Stimulated activated CD8-positive, alpha-beta memory T cell treated with anti-CD3 and anti-CD28 coated beads, Interleukin-12 subunit alpha, Interleukin-12 subunit beta, amount 100 ng/mL, for 1 hour (primary cell): ENCODE measurements at regions not wholly inside any gene's neighbourhood (a gene's known extent, or its start where the extent isn't known, plus 50 kb on each side); places are given as distances from the start of the nearest gene placed in this dataset.

Source experiments
- DNase-seq: peaks from one replicate; pipeline ENCODE4 v3.0.0-alpha.2; 2020; ENCODE audit warnings: low read depth

- DNase-seq: no peak
Observed at GRCh38 chr1:30405631-30406212, 317.7 kb downstream of the MATN1 start.

- DNase-seq: no peak
Observed at GRCh38 chr1:30405081-30405480, 318.3 kb downstream of the MATN1 start.

DNA sequence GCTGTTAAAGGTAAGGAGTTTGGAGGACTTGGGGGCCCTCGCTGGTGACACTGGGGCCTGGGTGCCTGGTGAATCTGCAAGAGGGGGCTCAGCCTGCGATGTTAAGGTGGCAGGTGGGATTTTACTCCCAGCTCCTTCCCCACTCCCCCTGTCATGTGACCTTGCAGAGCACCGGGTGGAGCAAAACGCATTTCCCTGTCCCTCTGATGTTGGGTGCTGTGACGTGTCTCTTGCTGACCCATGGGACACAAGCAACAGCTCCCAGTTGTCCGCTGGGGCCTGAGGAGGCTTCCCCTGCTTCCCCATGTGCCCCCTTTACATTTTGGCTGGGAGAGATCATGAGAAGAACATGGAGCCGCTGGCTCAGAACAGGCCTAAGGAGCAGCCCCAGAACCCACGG is 319.0 kb downstream of the MATN1 start:
- no peak for DNase-seq

DNA sequence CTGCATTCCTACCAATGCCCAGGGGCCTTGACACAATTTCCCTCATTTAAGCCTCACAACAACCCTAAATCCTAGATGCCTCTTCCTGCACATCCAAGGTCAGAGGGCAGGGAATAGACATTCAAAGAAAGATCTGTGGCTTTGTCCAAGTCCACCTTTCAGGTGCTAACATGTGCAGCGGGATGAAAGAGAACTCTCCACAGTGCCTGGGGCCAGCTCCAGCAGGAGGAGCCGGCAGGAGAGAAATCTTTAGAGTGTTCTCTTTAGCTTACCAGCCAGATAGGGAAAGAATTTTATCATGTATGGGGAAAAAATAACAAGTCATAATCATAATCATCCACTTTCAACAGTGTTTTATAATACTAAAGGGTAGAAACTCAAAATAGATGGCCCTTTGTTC is 319.7 kb downstream of the MATN1 start:
- DNase-seq: no peak

DNA sequence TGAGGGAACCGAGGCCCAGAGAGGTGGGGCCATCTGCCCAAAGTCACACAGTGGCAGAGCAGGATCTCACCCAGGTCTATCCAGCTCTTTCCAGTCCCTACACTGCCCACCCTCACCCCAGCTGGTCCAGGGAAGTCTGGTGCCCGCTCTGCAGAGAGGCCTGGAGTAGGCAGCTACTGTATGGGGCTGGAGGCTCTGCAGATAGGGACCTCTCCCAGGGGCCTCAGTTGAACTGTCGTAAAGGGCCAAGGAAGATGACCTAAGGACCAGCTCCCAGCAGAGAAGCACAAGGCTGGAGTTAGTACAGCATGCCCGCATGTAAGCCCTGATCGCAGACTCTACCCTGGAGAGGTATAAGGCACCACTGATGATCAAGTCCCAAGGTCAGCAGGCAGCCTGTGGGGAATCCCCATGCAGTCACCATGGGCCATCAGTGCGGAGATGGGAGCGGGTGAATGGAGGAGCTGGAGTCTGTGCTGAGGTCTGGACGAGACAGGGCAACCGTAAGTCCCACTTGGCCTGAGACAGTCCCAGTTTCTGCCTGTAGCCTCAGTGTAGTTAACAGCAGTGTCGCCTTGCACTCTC is 320.2 kb downstream of the MATN1 start:
- no peak for DNase-seq

GRCh38 chr1:30402031-30402430 is 321.4 kb downstream of the MATN1 start:
- no peak for DNase-seq

DNA sequence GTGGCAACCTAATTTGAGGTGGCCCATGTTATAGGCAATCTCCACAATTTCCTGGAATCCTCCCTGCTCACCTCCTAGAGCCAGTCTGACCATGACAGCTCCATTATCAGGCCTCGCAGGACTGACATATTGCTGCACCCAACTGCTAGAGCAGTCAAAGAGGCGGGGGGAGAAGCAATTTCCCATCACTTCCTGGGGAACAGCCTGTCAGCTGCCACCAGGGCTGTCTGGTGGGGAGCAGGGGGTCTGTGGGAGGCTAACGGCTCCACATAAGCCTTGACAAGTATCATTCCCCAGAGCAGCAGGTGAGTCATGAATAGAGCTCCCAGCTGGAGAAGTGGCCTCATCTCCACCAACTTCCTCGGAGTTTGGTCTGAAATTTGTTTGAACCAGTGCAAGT is 322.9 kb downstream of the MATN1 start:
- no peak for DNase-seq

DNA sequence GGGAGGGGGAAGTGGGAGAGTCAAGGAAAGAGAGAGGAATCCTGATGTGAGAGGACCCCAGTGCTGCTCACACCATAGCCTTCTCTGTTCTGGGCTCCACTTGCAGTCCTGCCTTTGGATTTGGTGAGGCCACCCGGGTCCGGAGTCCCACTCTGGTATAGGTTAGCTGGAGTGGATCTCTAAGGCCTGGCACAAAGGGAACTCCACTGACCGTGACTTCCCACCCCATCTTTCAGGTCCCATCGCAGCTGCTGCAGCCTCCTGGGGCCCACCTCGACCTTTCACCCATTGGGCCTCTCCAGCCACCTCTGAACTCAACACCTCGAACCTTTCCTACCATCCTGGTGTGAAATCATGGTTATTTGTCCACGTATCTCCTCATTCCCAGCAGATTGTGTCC is 324.4 kb downstream of the MATN1 start:
- no peak for DNase-seq

- no peak for DNase-seq
Observed at GRCh38 chr1:30397576-30397975, 325.8 kb downstream of the MATN1 start.

- no peak for DNase-seq
Observed at GRCh38 chr1:30395631-30396030, 327.8 kb downstream of the MATN1 start.

DNA sequence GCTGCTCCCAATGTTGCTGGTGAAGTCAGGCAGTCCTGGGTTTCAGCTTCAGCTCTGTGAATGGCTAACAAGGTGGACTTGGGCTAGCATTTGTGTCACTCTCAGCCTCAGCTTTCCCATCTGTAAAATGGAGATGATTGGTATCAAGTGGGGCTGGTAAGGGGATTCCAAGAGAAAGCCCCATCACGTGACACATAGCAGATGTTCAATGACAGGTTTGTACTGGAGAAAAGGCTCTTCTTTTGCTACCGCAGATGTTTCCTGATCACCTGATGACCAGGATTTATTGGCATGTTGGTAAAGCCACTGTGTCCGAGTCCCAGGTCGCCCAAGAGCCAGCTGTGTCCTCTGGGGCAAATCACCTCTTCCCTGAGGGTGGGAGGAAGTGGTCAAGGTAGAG is 335.0 kb downstream of the MATN1 start:
- DNase-seq: no peak

DNA sequence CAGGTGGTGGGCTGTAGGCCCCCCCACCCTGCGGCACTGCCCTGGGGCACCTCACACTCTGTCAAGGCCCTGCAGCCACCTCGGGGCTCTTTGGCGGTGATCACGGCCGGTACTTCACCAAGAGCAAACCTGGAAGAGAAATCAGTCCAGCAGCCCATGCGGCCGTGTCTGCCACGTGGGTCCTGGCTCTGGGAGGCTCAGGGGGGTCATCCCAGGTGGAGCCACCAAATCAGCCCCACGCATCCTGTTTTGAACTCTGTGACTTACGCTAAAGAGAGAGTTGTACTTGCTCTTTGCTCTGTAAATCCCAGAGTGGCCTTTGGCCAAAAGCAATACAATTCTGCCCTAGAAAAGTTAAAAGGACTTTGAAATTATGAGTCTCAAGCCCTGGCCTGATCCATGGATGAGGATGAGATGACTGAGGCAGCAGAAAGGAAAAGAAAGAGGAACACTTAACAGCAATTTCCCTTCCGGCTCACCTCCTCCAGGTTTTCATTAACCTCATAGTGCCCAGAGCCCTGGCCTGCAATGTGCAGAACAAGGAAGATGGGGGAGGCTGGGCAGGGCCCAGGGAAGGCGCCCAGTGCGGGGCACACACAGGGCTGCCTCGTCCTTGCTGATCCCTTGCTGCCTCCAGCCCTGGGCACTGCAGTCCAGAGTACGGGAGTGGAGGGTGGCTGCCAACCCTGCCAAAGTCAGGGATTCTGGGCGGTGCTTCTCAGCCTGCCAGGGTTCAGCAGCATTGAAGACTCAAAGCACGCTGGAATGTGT is 337.0 kb downstream of the MATN1 start:
- DNase-seq: no peak

DNA sequence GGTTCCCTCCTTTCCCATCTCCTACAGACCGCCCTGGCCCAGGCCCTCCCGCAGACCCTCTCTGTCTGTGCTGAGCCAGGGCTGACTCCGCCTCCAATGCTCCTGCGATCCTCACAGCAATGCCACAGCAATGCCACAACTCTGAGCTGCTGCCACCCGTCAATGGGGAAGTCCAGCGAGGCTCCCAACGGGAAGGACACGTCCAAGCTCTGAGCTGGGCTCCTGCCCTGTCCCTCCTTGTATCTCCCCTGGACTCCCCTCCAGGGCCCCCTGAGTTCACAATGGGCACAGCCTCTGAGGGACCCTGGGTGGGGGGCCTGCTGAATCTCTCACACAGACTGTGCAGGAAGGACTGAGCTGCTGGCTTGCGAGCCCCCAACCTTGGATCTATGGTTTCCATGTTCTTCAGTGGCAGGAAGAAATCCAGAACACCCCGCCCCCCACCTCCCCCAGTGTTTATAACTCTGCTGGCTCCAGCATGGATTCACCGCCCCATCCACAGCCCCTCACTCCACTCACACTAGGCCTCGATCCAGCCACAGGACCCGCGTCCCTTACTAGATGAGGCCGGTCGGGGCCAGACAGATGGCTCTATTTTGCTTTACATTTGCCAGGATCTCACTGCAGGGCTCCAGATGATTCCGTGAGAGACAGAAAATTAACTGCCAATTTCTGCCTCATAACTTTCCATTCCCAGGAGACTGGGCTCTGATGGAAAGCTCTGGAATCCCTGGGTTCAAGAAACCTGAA is 338.0 kb downstream of the MATN1 start:
- DNase-seq: no peak

GRCh38 chr1:30384286-30385245 is 338.8 kb downstream of the MATN1 start:
- no peak for DNase-seq

- DNase-seq: no peak
Observed at GRCh38 chr1:30383221-30383711, 340.1 kb downstream of the MATN1 start.

GRCh38 chr1:30382496-30382895 is 340.9 kb downstream of the MATN1 start:
- no peak for DNase-seq

DNA sequence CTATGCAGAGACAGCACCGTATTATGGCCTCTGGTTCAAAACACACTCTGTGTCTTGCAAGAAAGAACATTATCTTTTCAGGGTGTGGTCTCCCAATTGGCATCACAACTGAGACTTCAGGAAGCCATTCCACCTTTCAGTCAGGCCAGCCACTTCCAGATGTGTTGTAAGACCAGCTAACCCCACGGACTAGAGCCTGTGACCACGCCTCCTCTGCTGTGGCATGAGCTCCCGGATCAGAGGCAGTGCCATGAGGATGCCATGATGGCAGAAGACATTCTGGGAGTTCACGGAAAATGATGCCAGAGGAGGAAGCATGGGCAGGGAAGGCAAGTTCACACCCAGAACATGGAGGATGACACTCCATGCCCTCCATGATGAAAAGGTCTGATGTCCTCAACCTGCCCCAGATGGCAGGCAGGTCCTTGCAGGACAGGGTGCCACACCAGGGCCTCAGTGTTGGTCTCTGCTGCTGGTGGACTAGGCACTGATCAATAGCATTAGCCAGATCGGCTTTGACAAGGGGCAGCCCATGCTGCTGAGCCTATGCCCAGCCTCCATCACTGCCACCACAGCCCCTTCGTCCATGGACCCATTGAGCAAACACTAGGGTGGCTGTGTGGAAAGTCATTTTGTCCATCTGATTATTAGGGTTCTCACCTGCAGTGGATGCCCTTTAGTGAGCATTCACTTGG is 341.6 kb downstream of the MATN1 start:
- DNase-seq: no peak

GRCh38 chr1:30381266-30381665 is 342.1 kb downstream of the MATN1 start:
- DNase-seq: no peak

GRCh38 chr1:30380625-30380984 is 342.8 kb downstream of the MATN1 start:
- DNase-seq: no peak

GRCh38 chr1:30379684-30380624 is 343.4 kb downstream of the MATN1 start:
- DNase-seq: peak; percentile 20
